H9 (cell line): ENCODE measurements at regions not wholly inside any gene's neighbourhood (a gene's known extent, or its start where the extent isn't known, plus 50 kb on each side); places are given as distances from the start of the nearest gene placed in this dataset.

ENCODE experiments used
- DNase-seq: peaks from one replicate; pipeline ENCODE4 v3.0.0-alpha.2; 2017
- H2AFZ ChIP-seq: one replicate; pipeline ENCODE4 v1.6.1; 2013; ENCODE audit warnings: mild to moderate bottlenecking, low read length, control low read depth, moderate library complexity
- H2AK5ac ChIP-seq: 2 replicates; pipeline ENCODE4 v1.6.1; 2013; ENCODE audit warnings: low read length, control low read depth, mixed read lengths; ENCODE audit not compliant: insufficient read length
- H2BK120ac ChIP-seq: one replicate; pipeline ENCODE4 v1.6.1; 2013; ENCODE audit warnings: low read depth, mild to moderate bottlenecking, low read length, control low read depth, inconsistent platforms; ENCODE audit not compliant: poor library complexity, severe bottlenecking
- H2BK12ac ChIP-seq: 2 replicates; pipeline ENCODE4 v1.6.1; 2013; ENCODE audit warnings: low read length, control low read depth, mixed read lengths, low read depth; ENCODE audit not compliant: insufficient read length
- H2BK15ac ChIP-seq: 2 replicates; pipeline ENCODE4 v1.6.1; 2013; ENCODE audit warnings: low read depth, low read length, control low read depth
- H2BK20ac ChIP-seq: one replicate; pipeline ENCODE4 v1.6.1; 2013; ENCODE audit warnings: low read depth, mild to moderate bottlenecking, low read length, control low read depth, inconsistent platforms; ENCODE audit not compliant: poor library complexity, severe bottlenecking
- H2BK5ac ChIP-seq: 2 replicates; pipeline ENCODE4 v1.6.1; 2013; ENCODE audit warnings: low read length, control low read depth, mixed read lengths; ENCODE audit not compliant: insufficient read length
- H3K14ac ChIP-seq: 2 replicates; pipeline ENCODE4 v1.6.1; 2013; ENCODE audit warnings: low read length, control low read depth; ENCODE audit not compliant: insufficient read depth
- H3K18ac ChIP-seq: 2 replicates; pipeline ENCODE4 v1.6.1; 2013; ENCODE audit warnings: low read depth, mild to moderate bottlenecking, mixed read lengths, low read length, control low read depth; ENCODE audit not compliant: insufficient read length
- H3K23ac ChIP-seq: 2 replicates; pipeline ENCODE4 v1.6.1; 2013; ENCODE audit warnings: low read length, control low read depth, mixed read lengths, low read depth; ENCODE audit not compliant: insufficient read length
- H3K23me2 ChIP-seq: 2 replicates; pipeline ENCODE4 v1.6.1; 2013; ENCODE audit warnings: low read depth, mild to moderate bottlenecking, mixed read lengths, low read length, control low read depth; ENCODE audit not compliant: insufficient read length, poor library complexity, severe bottlenecking
- H3K27ac ChIP-seq: 2 replicates; pipeline ENCODE4 v1.5.1; 2013; ENCODE audit warnings: low read length, control low read depth, mixed read lengths, low read depth; ENCODE audit not compliant: insufficient read length
- H3K27me3 ChIP-seq: 2 replicates; pipeline ENCODE4 v1.6.1; 2013; ENCODE audit warnings: low read length, control low read depth, inconsistent platforms; ENCODE audit not compliant: insufficient read depth
- H3K4ac ChIP-seq: 2 replicates; pipeline ENCODE4 v1.6.1; 2013; ENCODE audit warnings: low read depth, mild to moderate bottlenecking, control low read depth, inconsistent platforms, low read length, moderate library complexity
- H3K4me1 ChIP-seq: 2 replicates; pipeline ENCODE4 v1.6.1; 2013; ENCODE audit warnings: low read length, control low read depth, inconsistent platforms; ENCODE audit not compliant: insufficient read depth
- H3K4me2 ChIP-seq: 2 replicates; pipeline ENCODE4 v1.6.1; 2013; ENCODE audit warnings: low read length, control low read depth, mixed read lengths; ENCODE audit not compliant: insufficient read length, insufficient read depth
- H3K56ac ChIP-seq: 2 replicates; pipeline ENCODE4 v1.6.1; 2013; ENCODE audit warnings: low read depth, mild to moderate bottlenecking, mixed read lengths, low read length, control low read depth; ENCODE audit not compliant: insufficient read length
- H3K79me1 ChIP-seq: 2 replicates; pipeline ENCODE4 v1.6.1; 2013; ENCODE audit warnings: low read depth, mild to moderate bottlenecking, moderate library complexity, low read length, control low read depth, inconsistent platforms; ENCODE audit not compliant: insufficient read depth, poor library complexity, severe bottlenecking
- H3K79me2 ChIP-seq: 2 replicates; pipeline ENCODE4 v1.6.1; 2013; ENCODE audit warnings: low read length, control low read depth, inconsistent platforms; ENCODE audit not compliant: insufficient read depth
- H3K9ac ChIP-seq: 2 replicates; pipeline ENCODE4 v1.6.1; 2013; ENCODE audit warnings: low read length, control low read depth, mixed read lengths; ENCODE audit not compliant: insufficient read length; ENCODE audit errors: extremely low read depth
- H3K9me3 ChIP-seq: one replicate; pipeline ENCODE4 v1.6.1; 2013; ENCODE audit warnings: low read depth, low read length, inconsistent platforms; ENCODE audit not compliant: control insufficient read depth
- H3T11ph ChIP-seq: one replicate; pipeline ENCODE4 v1.6.1; 2013; ENCODE audit warnings: mild to moderate bottlenecking, low read length, control low read depth, inconsistent platforms
- H4K20me1 ChIP-seq: one replicate; pipeline ENCODE4 v1.6.1; 2013; ENCODE audit not compliant: control insufficient read depth, insufficient read length, insufficient read depth
- H4K5ac ChIP-seq: 2 replicates; pipeline ENCODE4 v1.6.1; 2013; ENCODE audit warnings: low read depth, mild to moderate bottlenecking, mixed read lengths, low read length, control low read depth; ENCODE audit not compliant: insufficient read length
- H4K8ac ChIP-seq: replicated peaks from 2 replicates; pipeline ENCODE4 v1.6.1; 2013; ENCODE audit warnings: low read length, control low read depth, mixed read lengths, low read depth; ENCODE audit not compliant: insufficient read length
- H4K91ac ChIP-seq: 2 replicates; pipeline ENCODE4 v1.6.1; 2013; ENCODE audit warnings: low read depth, mild to moderate bottlenecking, moderate library complexity, mixed read lengths, low read length, control low read depth; ENCODE audit not compliant: insufficient read length
- H3K27ac Mint-ChIP-seq, 3 experiments: 2 replicates in 2 of 3; 3 replicates in 1 of 3; pipeline ENCODE4 v1.8.0; 2020 to 2021; ENCODE audit warnings: mixed read lengths in 3 of 3, mild to moderate bottlenecking in 1 of 3, moderate library complexity in 1 of 3
- H3K27me3 Mint-ChIP-seq: 2 replicates; pipeline ENCODE4 v1.8.0; 2021; ENCODE audit warnings: low read depth, mild to moderate bottlenecking, moderate library complexity, mixed read lengths
- H3K36me3 Mint-ChIP-seq, 3 experiments: 2 replicates in 2 of 3; 3 replicates in 1 of 3; pipeline ENCODE4 v1.8.0; 2020 to 2021; ENCODE audit warnings: low read depth in 3 of 3, mixed read lengths in 3 of 3; ENCODE audit not compliant: insufficient read depth in 1 of 3
- H3K4me1 Mint-ChIP-seq, 2 experiments: 2 replicates each; pipeline ENCODE4 v1.8.0; 2020; ENCODE audit warnings: mixed read lengths in 2 of 2
- H3K4me3 Mint-ChIP-seq, 2 experiments: 2 replicates in 1 of 2; 3 replicates in 1 of 2; pipeline ENCODE4 v1.8.0; 2020 to 2021; ENCODE audit warnings: mild to moderate bottlenecking in 2 of 2, mixed read lengths in 2 of 2, moderate library complexity in 1 of 2
- H3K9me3 Mint-ChIP-seq, 2 experiments: 2 replicates in 1 of 2; 3 replicates in 1 of 2; pipeline ENCODE4 v1.8.0; 2020; ENCODE audit warnings: mild to moderate bottlenecking in 2 of 2, mixed read lengths in 2 of 2, moderate library complexity in 1 of 2
- CTCF ChIP-seq: fragments of 200-600 bp; sonication (generic); conservative IDR thresholded peaks from 3 replicates; pipeline ENCODE4 v1.8.0; 2021; ENCODE audit warnings: antibody characterized with exemption, mild to moderate bottlenecking
- WGBS: extraction: QIAGEN DNeasy Blood & Tissue Kit; methylation state at CpG from one replicate; pipeline ENCODE4 v1.1.7; 2013; ENCODE audit warnings: missing lambda C conversion rate, low lambda C conversion rate, mixed read lengths; ENCODE audit not compliant: insufficient read length; ENCODE audit errors: extremely low coverage; 5-methylcytosine and 5-hydroxymethylcytosine counted together

GRCh38 chr15:77719450-77719849, 86.7 kb upstream of the LINGO1 start:
- no peak overlapping the region for H3K4me2 ChIP-seq
- no peak overlapping the region for H3K18ac ChIP-seq
- no peaks in the 10 kb centered on the region for H3K4me1 ChIP-seq

More at GRCh38 chr15:77719450-77719849, 86.7 kb upstream of the LINGO1 start:
- no peak overlapping the region for H2AFZ ChIP-seq
- DNase-seq, result no peak
- Mint-ChIP-seq H3K4me1 (peaks cover 8 to 25% of the 10 kb centered on the region in 2 experiments), H3K27ac (no peak overlapping the region), H3K27me3 (peaks cover 4% of the 10 kb centered on the region; the same call in 1 of the 2 replicates), H3K9me3 (no peaks in the 10 kb centered on the region; a peak in 1 of 5 replicates), H3K36me3 (no peaks in the 10 kb centered on the region), H3K4me3 (no peak overlapping the region; a peak in 1 of 5 replicates)
- no peaks in the 10 kb centered on the region for H4K20me1 ChIP-seq
- H2BK20ac ChIP-seq, result no peak overlapping the region
- H2BK5ac ChIP-seq, result no peak overlapping the region
- no peak overlapping the region for H3K56ac ChIP-seq
- no peak overlapping the region for H3K27ac ChIP-seq
- WGBS, result 75% methylated on average over 2 of the region's 11 CpGs
- no peaks in the 10 kb centered on the region for H3K79me2 ChIP-seq
- no peaks in the 10 kb centered on the region for H3K27me3 ChIP-seq
- no peak overlapping the region for H3K14ac ChIP-seq
- no peak overlapping the region for H4K5ac ChIP-seq
- no peaks in the 10 kb centered on the region for H3K79me1 ChIP-seq
- H3K23me2 ChIP-seq, result no peaks in the 10 kb centered on the region
- no peak overlapping the region for H3K23ac ChIP-seq
- H3K9ac ChIP-seq, result no peak overlapping the region
- H2BK15ac ChIP-seq, result no peak overlapping the region
- no peak overlapping the region for H4K8ac ChIP-seq
- H3K4ac ChIP-seq, result no peak overlapping the region
- no peak for TF ChIP-seq CTCF
- no peak overlapping the region for H3T11ph ChIP-seq
- H3K9me3 ChIP-seq, result no peaks in the 10 kb centered on the region
- H2BK120ac ChIP-seq, result no peak overlapping the region
- H2AK5ac ChIP-seq, result no peak overlapping the region
- H4K91ac ChIP-seq, result no peak overlapping the region
- no peak overlapping the region for H2BK12ac ChIP-seq
